ENCODE measurements at regions not wholly inside any gene's neighbourhood (a gene's known extent, or its start where the extent isn't known, plus 50 kb on each side); places are given as distances from the start of the nearest gene placed in this dataset.
"Not testable (repeated sequence)": the region's sequence is repeated elsewhere in the genome, so short reads cannot be mapped to it uniquely, and the experiment has no call there.

DNA sequence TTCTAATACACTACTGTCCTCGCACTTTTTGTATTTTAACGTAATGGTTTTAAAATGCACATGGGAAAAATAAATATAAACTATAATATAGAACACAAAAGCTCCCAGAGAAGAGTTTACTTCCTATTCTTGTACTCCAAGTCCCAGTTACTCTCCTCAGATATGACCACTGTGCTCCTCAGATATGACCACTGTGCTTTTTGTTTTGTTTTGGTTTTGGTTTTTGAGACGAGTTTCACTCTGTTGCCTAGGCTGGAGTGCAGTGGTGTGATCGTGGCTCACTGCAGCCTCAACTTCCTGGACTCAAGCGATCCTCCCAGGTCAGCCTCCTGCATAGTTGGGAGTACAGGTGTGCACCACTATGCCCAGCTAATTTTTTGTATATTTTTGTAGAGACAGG, 76.8 kb upstream of the NBPF11 start:
- H3K4me3 ChIP-seq (ENCODE audit: low read depth, low read length); POLR2A ChIA-PET; DNase-seq (ENCODE audit: low read depth, low spot score); CTCF ChIA-PET: not testable (repeated sequence)

DNA sequence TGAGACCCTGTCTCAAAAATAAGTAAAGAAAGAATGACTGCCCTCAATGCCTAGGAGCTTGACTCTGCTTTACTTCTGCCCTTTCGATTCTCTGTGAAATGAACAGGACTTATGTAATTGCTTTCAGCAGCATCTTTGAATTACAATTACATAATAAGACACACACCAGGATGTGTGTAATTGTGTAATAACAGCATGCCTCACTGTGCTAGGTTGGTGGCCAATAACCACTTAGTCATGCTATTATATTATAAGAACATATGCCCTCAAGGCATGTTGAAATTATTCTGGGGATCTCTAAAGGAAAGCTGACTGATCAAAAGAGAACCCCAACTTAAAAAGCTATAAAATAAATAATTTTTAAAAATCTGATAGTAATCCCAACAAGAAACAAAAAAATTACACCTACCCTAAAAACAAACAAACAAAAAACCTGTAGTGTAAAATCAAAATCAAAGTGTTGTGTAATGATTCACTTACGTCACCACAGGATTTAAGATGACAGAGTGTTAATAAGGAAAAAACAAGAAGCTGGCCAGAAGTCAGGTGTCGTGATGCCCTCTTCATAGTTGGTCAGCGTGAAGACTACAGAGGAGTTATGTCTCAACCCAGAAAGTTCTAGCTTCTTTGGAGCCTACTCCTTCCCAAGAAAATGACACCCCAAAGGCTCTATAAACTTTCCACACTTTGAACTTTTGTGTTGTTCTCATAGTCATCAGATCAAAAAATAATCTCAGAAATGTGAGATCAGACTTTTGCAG, 70.5 kb upstream of the NBPF11 start:
- CTCF ChIA-PET, result not testable (repeated sequence)

DNA sequence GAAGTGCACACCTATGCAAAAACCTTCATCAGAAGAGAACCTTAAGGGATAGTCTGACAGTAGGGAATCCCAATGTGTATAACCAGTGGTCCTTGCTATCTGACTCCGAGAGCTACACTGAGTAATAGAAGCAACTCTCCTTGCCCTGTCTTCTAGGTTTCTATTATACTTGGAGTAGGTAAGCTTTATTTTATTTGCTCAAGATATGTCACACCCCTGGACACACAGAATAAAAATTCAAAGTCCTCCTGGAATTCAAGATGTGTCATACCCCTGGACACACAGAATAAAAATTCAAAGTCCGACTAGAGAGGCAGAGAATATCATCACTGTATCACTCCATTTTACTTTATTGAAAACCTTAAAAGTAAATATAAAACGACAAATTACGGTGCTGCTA, 69.5 kb upstream of the NBPF11 start:
- CTCF ChIA-PET; POLR2A ChIA-PET; H3K4me3 ChIP-seq (ENCODE audit: low read depth, low read length); DNase-seq (ENCODE audit: low read depth, low spot score): not testable (repeated sequence)

More for the DNA sequence above, 70.5 kb upstream of the NBPF11 start:
- H3K4me3 ChIP-seq (ENCODE audit: low read depth, low read length); DNase-seq (ENCODE audit: low read depth, low spot score); POLR2A ChIA-PET: not testable (repeated sequence)

DNA sequence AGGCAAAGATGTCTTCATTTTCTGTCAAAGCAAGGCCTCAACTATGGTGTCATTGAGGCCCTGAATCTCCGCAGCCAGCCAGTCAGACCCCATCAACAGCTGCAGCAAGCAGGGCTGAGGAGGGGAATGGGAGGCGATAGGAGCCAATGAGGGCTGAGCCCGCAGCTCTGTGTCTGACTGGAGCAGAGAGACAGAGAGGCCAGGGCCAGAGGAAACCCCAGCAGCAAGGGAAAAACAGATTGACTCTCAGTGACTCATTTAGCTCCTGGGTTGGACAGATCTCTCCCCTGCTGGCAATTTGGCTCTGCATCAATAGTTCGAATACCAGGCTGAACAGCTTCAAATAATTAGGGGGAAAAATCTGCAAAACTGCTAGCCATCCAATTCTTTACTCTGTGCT, 67.1 kb upstream of the NBPF11 start:
- CTCF ChIA-PET; H3K4me3 ChIP-seq (ENCODE audit: low read depth, low read length); POLR2A ChIA-PET; DNase-seq (ENCODE audit: low read depth, low spot score): not testable (repeated sequence)

DNA sequence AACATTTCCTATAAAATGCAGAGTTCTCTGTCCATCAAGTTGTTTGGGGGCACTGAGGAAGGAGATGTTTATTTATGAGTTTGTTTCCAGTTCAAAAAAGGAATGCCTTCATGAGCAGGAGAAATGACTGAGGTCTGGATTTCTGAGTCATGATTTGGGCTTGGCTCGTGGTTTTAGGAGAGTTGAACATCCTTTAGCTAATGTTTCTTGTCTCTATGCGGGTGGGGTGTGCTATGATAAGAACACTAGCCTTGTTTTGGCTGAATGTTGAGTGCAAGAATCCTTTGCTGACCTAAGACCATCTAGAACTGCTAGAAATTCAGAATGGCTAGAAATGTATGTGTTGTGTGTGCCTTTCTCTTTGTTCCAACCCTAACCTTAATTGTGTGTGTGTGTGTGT, 59.1 kb upstream of the NBPF11 start:
- DNase-seq (ENCODE audit: low read depth, low spot score); H3K4me3 ChIP-seq (ENCODE audit: low read depth, low read length); CTCF ChIA-PET; POLR2A ChIA-PET: not testable (repeated sequence)

DNA sequence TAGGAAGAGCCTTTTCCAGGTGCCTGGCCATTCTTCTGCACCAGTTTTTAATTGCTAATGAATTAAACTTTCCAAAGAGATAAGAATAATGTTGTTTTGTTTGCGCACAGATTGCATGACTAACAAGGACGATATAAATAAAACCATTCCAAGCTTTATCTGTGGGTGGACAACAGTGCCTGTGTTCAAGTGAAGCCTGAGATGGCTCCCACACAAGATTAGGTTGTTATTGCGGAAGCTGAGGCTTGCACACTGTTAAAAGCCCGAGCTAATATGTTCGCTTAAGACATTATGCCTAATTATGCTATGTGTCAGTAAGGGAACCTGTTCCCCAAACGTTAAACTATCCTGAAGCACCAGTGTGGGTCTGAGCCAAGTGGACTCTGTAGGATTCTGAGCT, 58.5 kb upstream of the NBPF11 start:
- POLR2A ChIA-PET; CTCF ChIA-PET; H3K4me3 ChIP-seq (ENCODE audit: low read depth, low read length): not testable (repeated sequence)

DNA sequence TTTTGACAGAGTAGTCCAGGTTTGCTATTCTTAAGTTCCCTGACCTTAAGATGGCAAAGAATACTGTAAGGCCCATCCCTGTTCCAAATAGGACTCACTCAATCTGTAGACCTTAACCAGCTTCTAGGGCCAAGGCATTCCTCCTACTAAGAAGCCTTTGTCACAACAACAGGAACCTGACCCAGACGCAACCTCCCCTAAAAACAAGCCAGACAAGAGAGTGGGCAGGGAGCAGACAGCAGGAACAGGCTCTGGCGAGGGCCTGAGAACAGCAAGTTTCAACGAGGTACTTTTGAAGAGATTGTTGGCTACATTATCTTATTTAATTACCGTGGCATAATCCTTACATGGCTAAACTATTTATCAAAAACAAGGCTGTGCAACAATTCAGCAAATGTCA, 58.1 kb upstream of the NBPF11 start:
- POLR2A ChIA-PET; DNase-seq (ENCODE audit: low read depth, low spot score); CTCF ChIA-PET; H3K4me3 ChIP-seq (ENCODE audit: low read depth, low read length): not testable (repeated sequence)

More for the DNA sequence above, 58.5 kb upstream of the NBPF11 start:
- not testable (repeated sequence) for DNase-seq (ENCODE audit: low read depth, low spot score)

DNA sequence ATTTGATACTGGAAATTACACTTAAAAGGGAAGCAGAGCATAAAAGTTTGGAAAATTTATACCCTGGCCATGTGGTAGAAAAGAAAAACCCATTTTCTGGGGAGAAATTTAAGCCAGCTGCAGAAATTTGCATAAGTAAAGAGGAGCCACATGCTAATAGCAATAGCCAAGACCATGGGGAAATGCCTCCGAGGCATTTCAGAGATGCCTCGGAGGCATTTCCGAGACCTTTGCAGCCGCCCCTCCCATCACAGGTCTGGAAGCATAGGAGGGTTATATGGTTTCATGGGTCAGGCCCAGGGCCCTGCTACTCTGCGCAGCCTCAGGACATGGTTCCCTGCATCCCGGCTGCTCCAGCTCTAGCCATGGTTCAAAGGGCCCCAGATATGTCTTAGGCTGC, 49.9 kb upstream of the NBPF11 start:
- POLR2A ChIA-PET; DNase-seq (ENCODE audit: low read depth, low spot score); H3K4me3 ChIP-seq (ENCODE audit: low read depth, low read length); CTCF ChIA-PET: not testable (repeated sequence)
